Pulmonary artery endothelial cell (primary cell): ENCODE measurements at regions not wholly inside any gene's neighbourhood (a gene's known extent, or its start where the extent isn't known, plus 50 kb on each side); places are given as distances from the start of the nearest gene placed in this dataset.

Experiments
- DNase-seq: peaks from one replicate; pipeline ENCODE4 v3.0.0-alpha.2; 2011; ENCODE audit warnings: low read depth, low spot score

- no peak for DNase-seq
These were observed 52.1 kb upstream of the PAPPA start for GRCh38 chr9:116101516-116101915.

- DNase-seq: no peak
These were observed 51.0 kb upstream of the PAPPA start for GRCh38 chr9:116102596-116102995.
